T-cell (primary cell): ENCODE measurements at regions not wholly inside any gene's neighbourhood (a gene's known extent, or its start where the extent isn't known, plus 50 kb on each side); places are given as distances from the start of the nearest gene placed in this dataset.
"Not testable (repeated sequence)": the region's sequence is repeated elsewhere in the genome, so short reads cannot be mapped to it uniquely, and the experiment has no call there.

ENCODE experiments used
- ATAC-seq, 4 experiments: fragments of 200-7000 bp in 3 of 4; fragments of 150-1000 bp in 1 of 4; cut with Tn5 transposase; replicated peaks in 1 of 4; 1 replicate in 3 of 4; 2 replicates in 1 of 4; pipeline ENCODE4 v1.10.0; 2021; ENCODE audit warnings: moderate library complexity in 3 of 4, mild to moderate bottlenecking in 2 of 4, moderate number of reproducible peaks in 1 of 4
- CTCF ChIA-PET, 2 donors: fragments of 300-600 bp; sonication (Branson Sonifier 250); formaldehyde crosslinking; loops; one replicate each; lab custom pipeline; 2022; ENCODE audit warnings: antibody characterized with exemption in 2 of 2; lab: Charles Lee
- POLR2A ChIA-PET, 2 donors: fragments of 300-600 bp; sonication (Branson Sonifier 250); formaldehyde crosslinking; loops; one replicate each; lab custom pipeline; 2022; ENCODE audit warnings: antibody characterized with exemption in 2 of 2; lab: Charles Lee
- DNase-seq, 35 experiments: peaks; one replicate each; pipeline versions ENCODE4 v3.0.0 to v3.0.0-alpha.2; 2013 to 2023
- H3K27ac ChIP-seq: one replicate; pipeline ENCODE4 v1.5.1; 2013; ENCODE audit warnings: low read length
- H3K27me3 ChIP-seq, 2 experiments: replicated peaks in 1 of 2; 1 replicate in 1 of 2; 2 replicates in 1 of 2; pipeline versions ENCODE4 v1.6.1 to v1.7.0; 2013; ENCODE audit warnings: low read length in 1 of 2, mixed read lengths in 1 of 2; ENCODE audit not compliant: control insufficient read depth in 2 of 2, insufficient read depth in 2 of 2; ENCODE audit errors: extremely low read depth in 1 of 2
- H3K36me3 ChIP-seq, 2 donors: 1 replicate in 1 of 2; 2 replicates in 1 of 2; pipeline versions ENCODE4 v1.6.1 to v1.7.0; 2013; ENCODE audit warnings: low read length in 1 of 2; ENCODE audit not compliant: control insufficient read depth in 2 of 2, insufficient read depth in 1 of 2; ENCODE audit errors: extremely low read depth in 1 of 2
- H3K4me1 ChIP-seq, 2 experiments: 1 replicate in 1 of 2; 2 replicates in 1 of 2; pipeline versions ENCODE4 v1.6.1 to v1.7.0; 2013; ENCODE audit warnings: low read length in 2 of 2, mixed read lengths in 1 of 2; ENCODE audit not compliant: insufficient read depth in 2 of 2, control insufficient read depth in 1 of 2; ENCODE audit errors: extremely low read depth in 1 of 2
- H3K4me3 ChIP-seq, 2 donors: 1 replicate in 1 of 2; 2 replicates in 1 of 2; pipeline versions ENCODE4 v1.5.1 to v1.7.0; 2013; ENCODE audit warnings: mild to moderate bottlenecking in 2 of 2, low read length in 1 of 2, moderate library complexity in 1 of 2; ENCODE audit not compliant: control insufficient read depth in 1 of 2; ENCODE audit errors: extremely low read depth in 1 of 2
- H3K9me3 ChIP-seq: 2 replicates; pipeline ENCODE4 v1.7.0; 2013
- H3K27ac Mint-ChIP-seq, 2 donors: one replicate each; pipeline ENCODE4 v1.8.0; 2020 to 2021; ENCODE audit warnings: mild to moderate bottlenecking in 2 of 2, mixed read lengths in 2 of 2
- H3K27me3 Mint-ChIP-seq, 2 donors: one replicate each; pipeline ENCODE4 v1.8.0; 2021 to 2022; ENCODE audit warnings: mixed read lengths in 2 of 2
- H3K36me3 Mint-ChIP-seq: one replicate; pipeline ENCODE4 v1.8.0; 2021; ENCODE audit warnings: mixed read lengths
- H3K4me1 Mint-ChIP-seq, 3 donors: one replicate each; pipeline ENCODE4 v1.8.0; 2020 to 2022; ENCODE audit warnings: mixed read lengths in 3 of 3, mild to moderate bottlenecking in 1 of 3
- H3K4me3 Mint-ChIP-seq, 3 donors: one replicate each; pipeline ENCODE4 v1.8.0; 2020 to 2022; ENCODE audit warnings: mild to moderate bottlenecking in 3 of 3, mixed read lengths in 3 of 3, moderate library complexity in 3 of 3
- H3K9me3 Mint-ChIP-seq, 3 donors: one replicate each; pipeline ENCODE4 v1.8.0; 2020 to 2022; ENCODE audit warnings: mixed read lengths in 3 of 3
- WGBS: methylation state at CpG from one replicate; pipeline ENCODE4 v1.1.5; 2013; ENCODE audit warnings: missing lambda C conversion rate; ENCODE audit not compliant: insufficient coverage; 5-methylcytosine and 5-hydroxymethylcytosine counted together

DNA sequence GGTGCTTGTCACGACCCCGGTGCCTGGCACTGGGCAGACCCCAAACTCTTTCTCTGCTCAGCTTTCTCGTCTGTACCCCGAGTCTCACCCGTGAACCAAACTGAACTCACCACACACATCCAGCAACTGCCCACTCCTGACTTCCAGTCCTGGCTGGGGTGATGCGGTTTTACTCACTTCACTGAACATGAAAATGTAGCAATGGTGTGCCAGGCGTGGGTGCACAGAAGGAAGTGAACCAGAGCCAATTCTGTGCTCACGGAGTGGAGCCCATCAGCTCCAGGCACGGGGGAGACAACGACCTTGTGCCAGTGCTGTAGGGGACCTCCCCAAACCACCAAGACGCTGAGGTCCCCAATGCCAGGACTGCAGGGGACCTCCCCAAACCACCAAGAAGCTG, 78.7 kb upstream of the AFDN start:
- Histone ChIP-seq H3K9me3 (no peaks in the 10 kb centered on the region), H3K27ac (no peak overlapping the region), H3K27me3 (peaks cover 0 to 19% of the 10 kb centered on the region in 2 experiments), H3K4me1 (no peaks in the 10 kb centered on the region), H3K36me3 (no peaks in the 10 kb centered on the region), H3K4me3 (no peak overlapping the region)
- no peak overlapping the region for H3K27ac Mint-ChIP-seq
- no peaks in the 10 kb centered on the region for H3K36me3 Mint-ChIP-seq
- peaks cover 10% of the 10 kb centered on the region in 2 donors for H3K27me3 Mint-ChIP-seq
- H3K9me3 Mint-ChIP-seq: no peaks in the 10 kb centered on the region
- H3K4me3 Mint-ChIP-seq: no peak overlapping the region
- POLR2A ChIA-PET: no interaction called here
- DNase-seq (no peak), ATAC-seq (no peak)
- no peaks in the 10 kb centered on the region for H3K4me1 Mint-ChIP-seq
- WGBS: 92% methylated on average over 5 of the region's 11 CpGs
- CTCF ChIA-PET: no interaction called here

DNA sequence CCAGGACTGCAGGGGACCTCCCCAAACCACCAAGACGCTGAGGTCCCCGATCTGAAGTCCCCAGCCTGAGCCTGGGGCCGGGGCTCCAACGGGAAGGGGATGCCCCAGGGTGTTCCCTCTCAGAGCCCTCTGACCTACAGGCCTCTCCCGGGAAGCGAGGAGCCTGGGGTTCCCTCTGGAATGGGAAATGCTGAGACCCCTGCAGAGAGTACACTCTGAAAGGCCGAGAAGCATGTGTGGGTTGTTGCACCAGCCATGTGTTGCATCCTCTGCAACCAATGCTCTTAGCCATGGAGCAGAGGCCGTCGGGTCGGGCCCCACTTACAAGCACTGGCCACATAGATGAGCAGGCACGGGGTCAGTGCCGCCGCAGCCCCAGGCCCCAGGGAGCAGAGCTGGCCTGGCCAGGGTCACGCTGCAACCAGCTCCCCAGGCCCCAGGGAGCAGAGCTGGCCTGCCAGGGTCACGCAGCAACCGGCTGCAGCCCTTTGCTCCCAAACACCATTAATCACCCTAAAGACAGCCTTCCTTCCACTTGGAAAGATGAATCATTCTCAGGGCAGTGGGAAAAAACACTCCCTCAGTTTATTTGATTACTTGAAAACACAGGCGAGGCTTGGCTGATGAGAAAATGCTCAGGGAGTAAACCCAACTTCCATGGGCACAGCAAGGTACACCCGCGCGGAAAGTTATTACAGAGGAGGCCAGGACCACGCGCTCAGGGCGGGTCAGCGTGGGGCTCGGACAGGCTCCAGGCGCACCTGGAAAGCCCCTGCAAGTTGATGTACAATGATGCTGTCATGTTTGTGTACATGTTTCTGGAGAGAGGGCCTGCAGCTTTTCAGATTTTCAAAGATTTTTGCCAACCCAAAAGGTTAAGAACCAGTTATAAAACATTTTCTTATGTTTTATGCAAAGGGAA, 78.0 kb upstream of the AFDN start:
- Histone ChIP-seq H3K4me3 (no peak overlapping the region), H3K27me3 (peaks cover 0 to 19% of the 10 kb centered on the region in 2 experiments), H3K27ac (no peak overlapping the region), H3K9me3 (no peaks in the 10 kb centered on the region), H3K4me1 (no peaks in the 10 kb centered on the region), H3K36me3 (no peaks in the 10 kb centered on the region)
- Mint-ChIP-seq H3K36me3 (no peaks in the 10 kb centered on the region), H3K4me3 (no peak overlapping the region), H3K27me3 (peaks cover 10 to 12% of the 10 kb centered on the region in 2 donors), H3K27ac (no peak overlapping the region), H3K9me3 (no peaks in the 10 kb centered on the region), H3K4me1 (no peaks in the 10 kb centered on the region)
- ChIA-PET POLR2A (no interaction called here), CTCF (interaction anchor here in 1 of 2 donors (0.6 kb wide), 1 partner anchor 200 kb away, joined by 4 read pairs; no protein-coding TSS in a partner anchor)
- ATAC-seq: no peak
- DNase-seq: no peak
- 84% methylated on average over 26 of the region's 26 CpGs for WGBS

DNA sequence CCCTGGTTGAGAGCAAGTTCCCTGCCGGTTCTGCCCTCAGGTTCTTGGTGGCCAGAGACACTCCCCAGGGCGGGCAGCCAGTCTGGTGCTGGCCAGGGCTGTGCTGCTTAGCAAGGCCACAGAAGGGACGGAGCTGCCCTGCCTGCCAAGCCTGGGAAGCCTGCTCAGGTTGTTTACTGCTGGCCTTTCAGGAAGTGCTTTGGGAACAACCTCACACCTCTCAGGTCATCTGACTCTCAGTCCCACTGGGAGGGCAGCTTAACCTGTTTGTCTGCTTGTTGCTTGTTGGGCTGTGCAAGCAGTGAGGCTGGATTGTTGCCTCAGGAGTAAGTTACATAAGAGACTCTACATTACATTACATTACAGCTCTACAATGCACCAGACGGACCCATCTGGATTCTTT, 75.8 kb upstream of the AFDN start:
- Mint-ChIP-seq H3K36me3 (no peaks in the 10 kb centered on the region), H3K4me3 (no peak overlapping the region), H3K27ac (no peak overlapping the region), H3K4me1 (no peaks in the 10 kb centered on the region), H3K9me3 (no peaks in the 10 kb centered on the region), H3K27me3 (peaks cover 10 to 16% of the 10 kb centered on the region in 2 donors)
- Histone ChIP-seq H3K27ac (no peak overlapping the region), H3K4me1 (no peaks in the 10 kb centered on the region), H3K9me3 (no peaks in the 10 kb centered on the region), H3K4me3 (no peak overlapping the region), H3K36me3 (no peaks in the 10 kb centered on the region), H3K27me3 (peaks cover 0 to 19% of the 10 kb centered on the region in 2 experiments)
- CTCF ChIA-PET: no interaction called here
- ATAC-seq (no peak), DNase-seq (no peak)
- POLR2A ChIA-PET: no interaction called here
- 82% methylated on average over 4 of the region's 4 CpGs for WGBS

DNA sequence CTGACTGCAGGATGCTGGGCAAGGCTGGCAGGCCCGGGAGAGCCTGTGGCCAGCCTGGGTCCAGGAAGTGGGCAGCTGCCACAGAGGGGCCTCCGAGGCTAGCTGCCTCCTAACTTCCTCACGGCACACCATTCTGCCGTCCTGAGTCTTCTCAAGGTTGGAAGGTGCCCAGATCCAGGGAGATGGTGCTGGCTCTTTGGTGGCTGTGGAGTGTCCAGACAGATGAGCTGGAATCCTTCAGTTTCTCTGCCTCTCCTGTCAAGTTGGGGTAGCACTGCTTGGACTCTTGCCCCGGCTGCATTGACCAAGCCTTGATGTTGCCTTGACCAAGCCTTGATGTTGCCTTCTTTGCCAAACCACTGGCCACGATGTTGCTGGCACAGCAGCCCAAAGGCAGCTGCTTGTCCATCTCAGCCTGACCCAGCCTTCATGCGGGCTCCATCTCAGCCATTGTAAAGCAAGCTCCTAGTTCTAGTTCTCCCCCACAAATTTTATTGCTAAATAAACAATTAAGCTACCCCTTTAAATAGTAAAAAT, 75.1 kb upstream of the AFDN start:
- no peaks in the 10 kb centered on the region for H3K36me3 Mint-ChIP-seq
- no peaks in the 10 kb centered on the region for H3K9me3 Mint-ChIP-seq
- no peaks in the 10 kb centered on the region for H3K9me3 ChIP-seq

DNA sequence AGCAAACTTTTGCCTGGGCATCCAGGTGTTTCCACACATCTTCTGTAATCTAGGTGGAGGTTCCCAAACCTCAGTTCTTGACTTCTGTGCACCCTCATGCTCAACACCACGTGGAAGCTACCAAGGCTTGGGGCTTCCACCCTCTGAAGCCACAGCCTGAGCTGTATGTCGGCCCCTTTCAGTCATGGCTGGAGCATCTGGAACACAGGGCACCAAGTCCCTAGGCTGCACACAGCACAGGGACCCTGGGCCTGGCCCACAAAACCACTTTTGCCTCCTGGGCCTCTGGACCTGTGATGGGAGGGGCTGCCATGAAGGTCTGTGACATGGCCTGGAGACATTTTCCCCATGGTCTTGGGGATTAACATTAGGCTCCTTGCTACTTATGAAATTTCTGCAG, 73.4 kb upstream of the AFDN start:
- POLR2A ChIA-PET, ATAC-seq, H3K4me1 Mint-ChIP-seq, H3K36me3 Mint-ChIP-seq, H3K36me3 ChIP-seq, H3K27ac Mint-ChIP-seq, H3K4me1 ChIP-seq, H3K4me3 ChIP-seq, H3K27ac ChIP-seq, H3K4me3 Mint-ChIP-seq, H3K9me3 Mint-ChIP-seq, H3K9me3 ChIP-seq, CTCF ChIA-PET, DNase-seq: not testable (repeated sequence)
- H3K27me3 ChIP-seq: peaks cover 0 to 12% of the 10 kb centered on the region in 2 experiments
- H3K27me3 Mint-ChIP-seq: peaks cover 5 to 10% of the 10 kb centered on the region in 2 donors
- 61% methylated on average over 2 of the region's 2 CpGs for WGBS

More for the DNA sequence above, 75.1 kb upstream of the AFDN start:
- Mint-ChIP-seq H3K4me3 (no peak overlapping the region), H3K27me3 (peaks cover 5 to 10% of the 10 kb centered on the region in 2 donors), H3K27ac (peak overlapping the region in 1 of 2 donors; percentile 39), H3K4me1 (no peaks in the 10 kb centered on the region)
- Histone ChIP-seq H3K36me3 (no peaks in the 10 kb centered on the region), H3K27me3 (peaks cover 0 to 16% of the 10 kb centered on the region in 2 experiments), H3K27ac (no peak overlapping the region), H3K4me3 (no peak overlapping the region), H3K4me1 (no peaks in the 10 kb centered on the region)
- CTCF ChIA-PET: no interaction called here
- ATAC-seq (no peak), DNase-seq (no peak)
- 45% methylated on average over 3 of the region's 7 CpGs for WGBS
- POLR2A ChIA-PET: no interaction called here

DNA sequence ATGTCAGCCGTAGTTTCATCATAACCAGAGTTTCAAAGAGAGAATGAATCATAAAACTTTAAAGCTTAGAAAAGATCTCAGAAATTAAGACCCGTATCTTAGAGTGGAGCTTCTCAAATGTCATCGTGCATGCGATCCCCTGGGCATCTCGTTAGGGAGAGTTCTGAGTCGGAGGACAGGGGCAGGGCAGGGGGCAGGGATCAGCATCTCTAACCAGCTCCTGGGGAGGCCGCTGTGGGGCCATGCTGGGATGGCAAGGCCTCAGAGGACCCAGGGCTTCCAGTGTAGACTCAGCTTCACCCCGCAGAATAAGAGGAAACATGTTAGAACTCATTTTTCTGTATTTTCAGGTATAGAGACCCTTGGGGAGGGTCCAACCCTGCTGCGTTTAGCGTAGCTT, 72.0 kb upstream of the AFDN start:
- Mint-ChIP-seq H3K9me3 (no peaks in the 10 kb centered on the region), H3K4me3 (no peak overlapping the region), H3K4me1 (no peaks in the 10 kb centered on the region), H3K36me3 (no peaks in the 10 kb centered on the region), H3K27me3 (peaks cover 5 to 18% of the 10 kb centered on the region in 2 donors), H3K27ac (no peak overlapping the region)
- DNase-seq: no peak
- Histone ChIP-seq H3K27ac (no peak overlapping the region), H3K4me3 (no peak overlapping the region), H3K4me1 (no peaks in the 10 kb centered on the region), H3K36me3 (no peaks in the 10 kb centered on the region), H3K27me3 (peaks cover 0 to 18% of the 10 kb centered on the region in 2 experiments), H3K9me3 (no peaks in the 10 kb centered on the region)
- POLR2A ChIA-PET: no interaction called here
- CTCF ChIA-PET: no interaction called here
- no peak for ATAC-seq
- 89% methylated on average over 6 of the region's 10 CpGs for WGBS
